Heart left ventricle (tissue), 13 donors: ENCODE measurements at regions not wholly inside any gene's neighbourhood (a gene's known extent, or its start where the extent isn't known, plus 50 kb on each side); places are given as distances from the start of the nearest gene placed in this dataset.

Experiments
- POLR2A ChIP-seq, 2 donors: fragments of 450-650 bp; IDR thresholded peaks; one replicate each; pipeline ENCODE4 v1.6.1; 2017; ENCODE audit warnings: antibody characterized with exemption in 2 of 2, mild to moderate bottlenecking in 2 of 2, moderate library complexity in 2 of 2
- TF ChIP-seq, protein P1 (sequence below), 12 donors: fragments of 200-600 bp; sonication (generic) in 4 of 12; IDR thresholded peaks; one replicate each; pipeline versions ENCODE4 v1.5.0 to v1.8.0; 2018 to 2022; ENCODE audit warnings: antibody characterized with exemption in 12 of 12, mild to moderate bottlenecking in 5 of 12
- donor health status: ischemic (EF 13 %, LVEDD 7.1; RV severe dilation, severe dysfunction).
- donor health status: DM: no; HTN: yes; CAD: no.
- donor health status: DM: no; HTN: no; CAD: no.
- donor health status: ischemic (EF 25% LVEDD 6.9; RV normal size, moderate dysfunction).
- donor health status: ischemic (EF 25% LVEDD 5.7; RV mildly dilated, moderate dysfunction).
- donor health status: ischemic (EF 35%, LVEDD 5.7; RV mildly dilated, moderate dysfunction).
- donor health status: nonischemic (EF 11% LVEDD 7.7; RV severe dilation, severe dysfunction).
- donor health status: DM: yes; HTN: yes; CAD: no.
- donor health status: PGD.
- donor health status: ischemic (EF 29% LVEDD 5.4; RV normal size, mild dysfunction).
- donor health status: nonischemic (EF 23%, LVEDD 6.1; RV moderate dilation, normal function).

- no peak for TF ChIP-seq POLR2A (IDR thresholded peaks at IDR 0.05)
- TF ChIP-seq, protein P1, sequence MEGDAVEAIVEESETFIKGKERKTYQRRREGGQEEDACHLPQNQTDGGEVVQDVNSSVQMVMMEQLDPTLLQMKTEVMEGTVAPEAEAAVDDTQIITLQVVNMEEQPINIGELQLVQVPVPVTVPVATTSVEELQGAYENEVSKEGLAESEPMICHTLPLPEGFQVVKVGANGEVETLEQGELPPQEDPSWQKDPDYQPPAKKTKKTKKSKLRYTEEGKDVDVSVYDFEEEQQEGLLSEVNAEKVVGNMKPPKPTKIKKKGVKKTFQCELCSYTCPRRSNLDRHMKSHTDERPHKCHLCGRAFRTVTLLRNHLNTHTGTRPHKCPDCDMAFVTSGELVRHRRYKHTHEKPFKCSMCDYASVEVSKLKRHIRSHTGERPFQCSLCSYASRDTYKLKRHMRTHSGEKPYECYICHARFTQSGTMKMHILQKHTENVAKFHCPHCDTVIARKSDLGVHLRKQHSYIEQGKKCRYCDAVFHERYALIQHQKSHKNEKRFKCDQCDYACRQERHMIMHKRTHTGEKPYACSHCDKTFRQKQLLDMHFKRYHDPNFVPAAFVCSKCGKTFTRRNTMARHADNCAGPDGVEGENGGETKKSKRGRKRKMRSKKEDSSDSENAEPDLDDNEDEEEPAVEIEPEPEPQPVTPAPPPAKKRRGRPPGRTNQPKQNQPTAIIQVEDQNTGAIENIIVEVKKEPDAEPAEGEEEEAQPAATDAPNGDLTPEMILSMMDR (IDR thresholded peaks at IDR 0.05) = no peak
Measured at GRCh38 chr4:129852434-129852833, 756.5 kb downstream of the C4orf33 start.
